ENCODE measurements at regions not wholly inside any gene's neighbourhood (a gene's known extent, or its start where the extent isn't known, plus 50 kb on each side); places are given as distances from the start of the nearest gene placed in this dataset.

DNA sequence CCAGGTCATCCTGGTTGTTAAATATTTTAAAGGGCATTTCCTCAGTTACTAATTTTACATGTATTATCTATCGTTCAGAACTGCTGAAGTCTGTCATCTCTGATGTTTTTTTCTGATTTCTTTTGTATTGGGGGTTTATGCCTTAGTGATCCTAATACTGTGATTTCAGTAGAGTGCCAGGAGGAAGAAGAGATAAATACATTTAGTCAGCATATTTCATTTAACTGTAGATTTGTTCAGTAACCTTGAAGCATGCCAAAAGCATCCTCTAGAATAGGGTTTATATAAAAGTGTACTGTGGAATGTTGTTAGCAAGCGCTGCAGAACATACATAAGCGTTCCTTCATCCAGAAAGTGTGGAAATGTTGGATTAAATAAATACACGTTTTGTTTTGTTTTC is 342.3 kb upstream of the DPPA4 start:
- TF ChIP-seq TCF12 (IDR thresholded peaks at IDR 0.05; ENCODE audit: low read depth, low read length) (no peak), SREBF2 (IDR thresholded peaks at IDR 0.05; ENCODE audit: low read length) (no peak), IRF4 (IDR thresholded peaks at IDR 0.05; ENCODE audit: low read depth, low read length) (no peak), SUPT20H (IDR thresholded peaks at IDR 0.05; ENCODE audit: borderline replicate concordance, control insufficient read depth, low read depth, low read length) (no peak), NR2F1 (conservative IDR thresholded peaks at IDR 0.05) (no peak), SMARCA5 (IDR thresholded peaks at IDR 0.05) (no peak), NR2C1 (IDR thresholded peaks at IDR 0.05) (no peak), RUNX3 (IDR thresholded peaks at IDR 0.05; ENCODE audit: low read length) (no peak), TARDBP (IDR thresholded peaks at IDR 0.05; ENCODE audit: borderline replicate concordance) (no peak), POU2F2 (IDR thresholded peaks at IDR 0.05; ENCODE audit: borderline replicate concordance, low read depth, low read length) (no peak), SREBF1 (IDR thresholded peaks at IDR 0.05; ENCODE audit: low read length) (no peak), STAT3 (IDR thresholded peaks at IDR 0.05; ENCODE audit: low read depth, low read length) (no peak), ZNF622 (IDR thresholded peaks at IDR 0.05) (no peak), YY1 (IDR thresholded peaks at IDR 0.05; ENCODE audit: low read depth, low read length) (no peak)
- TF ChIP-seq, protein P1, sequence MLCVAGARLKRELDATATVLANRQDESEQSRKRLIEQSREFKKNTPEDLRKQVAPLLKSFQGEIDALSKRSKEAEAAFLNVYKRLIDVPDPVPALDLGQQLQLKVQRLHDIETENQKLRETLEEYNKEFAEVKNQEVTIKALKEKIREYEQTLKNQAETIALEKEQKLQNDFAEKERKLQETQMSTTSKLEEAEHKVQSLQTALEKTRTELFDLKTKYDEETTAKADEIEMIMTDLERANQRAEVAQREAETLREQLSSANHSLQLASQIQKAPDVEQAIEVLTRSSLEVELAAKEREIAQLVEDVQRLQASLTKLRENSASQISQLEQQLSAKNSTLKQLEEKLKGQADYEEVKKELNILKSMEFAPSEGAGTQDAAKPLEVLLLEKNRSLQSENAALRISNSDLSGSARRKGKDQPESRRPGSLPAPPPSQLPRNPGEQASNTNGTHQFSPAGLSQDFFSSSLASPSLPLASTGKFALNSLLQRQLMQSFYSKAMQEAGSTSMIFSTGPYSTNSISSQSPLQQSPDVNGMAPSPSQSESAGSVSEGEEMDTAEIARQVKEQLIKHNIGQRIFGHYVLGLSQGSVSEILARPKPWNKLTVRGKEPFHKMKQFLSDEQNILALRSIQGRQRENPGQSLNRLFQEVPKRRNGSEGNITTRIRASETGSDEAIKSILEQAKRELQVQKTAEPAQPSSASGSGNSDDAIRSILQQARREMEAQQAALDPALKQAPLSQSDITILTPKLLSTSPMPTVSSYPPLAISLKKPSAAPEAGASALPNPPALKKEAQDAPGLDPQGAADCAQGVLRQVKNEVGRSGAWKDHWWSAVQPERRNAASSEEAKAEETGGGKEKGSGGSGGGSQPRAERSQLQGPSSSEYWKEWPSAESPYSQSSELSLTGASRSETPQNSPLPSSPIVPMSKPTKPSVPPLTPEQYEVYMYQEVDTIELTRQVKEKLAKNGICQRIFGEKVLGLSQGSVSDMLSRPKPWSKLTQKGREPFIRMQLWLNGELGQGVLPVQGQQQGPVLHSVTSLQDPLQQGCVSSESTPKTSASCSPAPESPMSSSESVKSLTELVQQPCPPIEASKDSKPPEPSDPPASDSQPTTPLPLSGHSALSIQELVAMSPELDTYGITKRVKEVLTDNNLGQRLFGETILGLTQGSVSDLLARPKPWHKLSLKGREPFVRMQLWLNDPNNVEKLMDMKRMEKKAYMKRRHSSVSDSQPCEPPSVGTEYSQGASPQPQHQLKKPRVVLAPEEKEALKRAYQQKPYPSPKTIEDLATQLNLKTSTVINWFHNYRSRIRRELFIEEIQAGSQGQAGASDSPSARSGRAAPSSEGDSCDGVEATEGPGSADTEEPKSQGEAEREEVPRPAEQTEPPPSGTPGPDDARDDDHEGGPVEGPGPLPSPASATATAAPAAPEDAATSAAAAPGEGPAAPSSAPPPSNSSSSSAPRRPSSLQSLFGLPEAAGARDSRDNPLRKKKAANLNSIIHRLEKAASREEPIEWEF (IDR thresholded peaks at IDR 0.05; ENCODE audit: insufficient replicate concordance, low read depth, low read length): no peak
- TF ChIP-seq, protein P2, sequence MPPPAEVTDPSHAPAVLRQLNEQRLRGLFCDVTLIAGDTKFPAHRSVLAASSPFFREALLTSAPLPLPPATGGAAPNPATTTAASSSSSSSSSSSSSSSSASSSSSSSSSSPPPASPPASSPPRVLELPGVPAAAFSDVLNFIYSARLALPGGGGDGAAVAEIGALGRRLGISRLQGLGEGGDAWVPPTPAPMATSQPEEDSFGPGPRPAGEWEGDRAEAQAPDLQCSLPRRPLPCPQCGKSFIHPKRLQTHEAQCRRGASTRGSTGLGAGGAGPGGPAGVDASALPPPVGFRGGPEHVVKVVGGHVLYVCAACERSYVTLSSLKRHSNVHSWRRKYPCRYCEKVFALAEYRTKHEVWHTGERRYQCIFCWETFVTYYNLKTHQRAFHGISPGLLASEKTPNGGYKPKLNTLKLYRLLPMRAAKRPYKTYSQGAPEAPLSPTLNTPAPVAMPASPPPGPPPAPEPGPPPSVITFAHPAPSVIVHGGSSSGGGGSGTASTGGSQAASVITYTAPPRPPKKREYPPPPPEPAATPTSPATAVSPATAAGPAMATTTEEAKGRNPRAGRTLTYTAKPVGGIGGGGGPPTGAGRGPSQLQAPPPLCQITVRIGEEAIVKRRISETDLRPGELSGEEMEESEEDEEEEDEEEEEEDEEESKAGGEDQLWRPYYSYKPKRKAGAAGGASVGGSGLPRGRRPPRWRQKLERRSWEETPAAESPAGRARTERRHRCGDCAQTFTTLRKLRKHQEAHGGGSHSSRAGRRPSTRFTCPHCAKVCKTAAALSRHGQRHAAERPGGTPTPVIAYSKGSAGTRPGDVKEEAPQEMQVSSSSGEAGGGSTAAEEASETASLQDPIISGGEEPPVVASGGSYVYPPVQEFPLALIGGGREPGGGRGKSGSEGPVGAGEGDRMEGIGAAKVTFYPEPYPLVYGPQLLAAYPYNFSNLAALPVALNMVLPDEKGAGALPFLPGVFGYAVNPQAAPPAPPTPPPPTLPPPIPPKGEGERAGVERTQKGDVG (CRISPR knock-in tag; IDR thresholded peaks at IDR 0.05): no peak
- TF ChIP-seq, protein P3, sequence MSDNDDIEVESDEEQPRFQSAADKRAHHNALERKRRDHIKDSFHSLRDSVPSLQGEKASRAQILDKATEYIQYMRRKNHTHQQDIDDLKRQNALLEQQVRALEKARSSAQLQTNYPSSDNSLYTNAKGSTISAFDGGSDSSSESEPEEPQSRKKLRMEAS (IDR thresholded peaks at IDR 0.05; ENCODE audit: low read depth, low read length): no peak
- no peaks in the 10 kb centered on the region for H3K9me3 ChIP-seq (replicated peaks; ENCODE audit: control insufficient read depth, insufficient read depth, low read length)
- ChIA-PET POLR2A (no interaction called here), CTCF (no interaction called here), RAD21 (ENCODE audit: unreplicated experiment) (no interaction called here), SMC1A (ENCODE audit: uncharacterized antibody, unreplicated experiment) (no interaction called here)
- FAIRE-seq (no peak), DNase-seq (ENCODE audit: low read depth, low spot score) (no peak), ATAC-seq (no peak)
- intact Hi-C loops (cut with micrococcal nuclease; ENCODE audit: unreplicated experiment): no loop called here
- H4K20me1 ChIP-seq (ENCODE audit: control insufficient read depth, insufficient read depth): no peaks in the 10 kb centered on the region
- H3K4me2 ChIP-seq (ENCODE audit: control insufficient read depth, insufficient read depth): no peak overlapping the region
- H3K27me3 ChIP-seq (replicated peaks in 1 of 2; ENCODE audit: control insufficient read depth in 2 of 2, insufficient read depth in 2 of 2, low read length in 1 of 2): no peaks in the 10 kb centered on the region
- no peak overlapping the region for H3K9ac ChIP-seq (ENCODE audit: control insufficient read depth, insufficient read depth, low read length)
- in situ Hi-C loops (cut with MboI): no loop called here
- no peaks in the 10 kb centered on the region for H3K4me1 ChIP-seq (ENCODE audit: control insufficient read depth, insufficient read depth, low read length)
- H3K4me3 ChIP-seq: no peak overlapping the region
- no peak overlapping the region for H2AFZ ChIP-seq (ENCODE audit: control insufficient read depth, low read depth, low read length)
- no peaks in the 10 kb centered on the region for H3K79me2 ChIP-seq (ENCODE audit: control insufficient read depth, insufficient read depth, low read length)
- WGBS (ENCODE audit: insufficient coverage, insufficient replicate concordance, low lambda C conversion rate, missing lambda C conversion rate): 14% methylated on average over 4 of the region's 4 CpGs
- no peaks in the 10 kb centered on the region for H3K36me3 ChIP-seq (ENCODE audit: control insufficient read depth in 2 of 2, insufficient read depth in 2 of 2, low read length in 1 of 2)
- no peak overlapping the region for H3K27ac ChIP-seq (ENCODE audit: control insufficient read depth, insufficient read depth)
- no TSS peak for BruUV-seq (replicated peaks)

Data from GM12878 (cell line).